ENCODE measurements at regions not wholly inside any gene's neighbourhood (a gene's known extent, or its start where the extent isn't known, plus 50 kb on each side); places are given as distances from the start of the nearest gene placed in this dataset.

- H3K4me1 ChIP-seq (ENCODE audit: control insufficient read depth, insufficient read depth, low read length): peaks cover 3% of the 10 kb centered on the region; the same call in 1 of the 2 replicates
- no peak overlapping the region for H3K27ac ChIP-seq (ENCODE audit: low read depth, low read length)
- H3K36me3 ChIP-seq (ENCODE audit: control insufficient read depth, insufficient read depth, low read length): no peaks in the 10 kb centered on the region
- no peak overlapping the region for H3K4me3 ChIP-seq (ENCODE audit: low read depth, low read length)
- no peaks in the 10 kb centered on the region for H3K27me3 ChIP-seq (ENCODE audit: control insufficient read depth, insufficient read depth, low read length)
- H3K9me3 ChIP-seq (ENCODE audit: control insufficient read depth, insufficient read depth, low read length): peaks cover 8% of the 10 kb centered on the region; the same call in 1 of the 2 replicates
- H3K9ac ChIP-seq (ENCODE audit: low read depth, low read length): no peak overlapping the region
Measured at GRCh38 chr5:52648726-52649125, 139.0 kb upstream of the ITGA1 start.

- no peaks in the 10 kb centered on the region for H3K9me3 ChIP-seq (ENCODE audit: control insufficient read depth, insufficient read depth, low read length)
- H3K27ac ChIP-seq (ENCODE audit: low read depth, low read length): no peak overlapping the region
- no peak overlapping the region for H3K9ac ChIP-seq (ENCODE audit: low read depth, low read length)
- no peaks in the 10 kb centered on the region for H3K27me3 ChIP-seq (ENCODE audit: control insufficient read depth, insufficient read depth, low read length)
- no peak overlapping the region for H3K4me3 ChIP-seq (ENCODE audit: low read depth, low read length)
- H3K4me1 ChIP-seq (ENCODE audit: control insufficient read depth, insufficient read depth, low read length): peaks cover 2% of the 10 kb centered on the region; the same call in 1 of the 2 replicates
- no peaks in the 10 kb centered on the region for H3K36me3 ChIP-seq (ENCODE audit: control insufficient read depth, insufficient read depth, low read length)
Measured at GRCh38 chr5:52655163-52655562, 132.6 kb upstream of the ITGA1 start.

GRCh38 chr5:52656569-52657246, 131.0 kb upstream of the ITGA1 start:
- Histone ChIP-seq H3K9ac (ENCODE audit: low read depth, low read length) (no peak overlapping the region), H3K36me3 (ENCODE audit: control insufficient read depth, insufficient read depth, low read length) (no peaks in the 10 kb centered on the region), H3K27ac (ENCODE audit: low read depth, low read length) (no peak overlapping the region), H3K4me1 (ENCODE audit: control insufficient read depth, insufficient read depth, low read length) (peaks cover 2% of the 10 kb centered on the region; the same call in 1 of the 2 replicates), H3K9me3 (ENCODE audit: control insufficient read depth, insufficient read depth, low read length) (no peaks in the 10 kb centered on the region), H3K27me3 (ENCODE audit: control insufficient read depth, insufficient read depth, low read length) (no peaks in the 10 kb centered on the region), H3K4me3 (ENCODE audit: low read depth, low read length) (no peak overlapping the region; the same call in 1 of the 2 replicates)

GRCh38 chr5:52657247-52657645, 130.5 kb upstream of the ITGA1 start:
- Histone ChIP-seq H3K27ac (ENCODE audit: low read depth, low read length) (no peak overlapping the region), H3K4me1 (ENCODE audit: control insufficient read depth, insufficient read depth, low read length) (peaks cover 2% of the 10 kb centered on the region; the same call in 1 of the 2 replicates), H3K27me3 (ENCODE audit: control insufficient read depth, insufficient read depth, low read length) (no peaks in the 10 kb centered on the region), H3K9ac (ENCODE audit: low read depth, low read length) (no peak overlapping the region), H3K36me3 (ENCODE audit: control insufficient read depth, insufficient read depth, low read length) (no peaks in the 10 kb centered on the region), H3K4me3 (ENCODE audit: low read depth, low read length) (no peak overlapping the region; the same call in 1 of the 2 replicates), H3K9me3 (ENCODE audit: control insufficient read depth, insufficient read depth, low read length) (no peaks in the 10 kb centered on the region)

GRCh38 chr5:52658246-52658645, 129.5 kb upstream of the ITGA1 start:
- no peaks in the 10 kb centered on the region for H3K27me3 ChIP-seq (ENCODE audit: control insufficient read depth, insufficient read depth, low read length)
- H3K9me3 ChIP-seq (ENCODE audit: control insufficient read depth, insufficient read depth, low read length): no peaks in the 10 kb centered on the region
- no peak overlapping the region for H3K4me3 ChIP-seq (ENCODE audit: low read depth, low read length)
- peaks cover 2% of the 10 kb centered on the region; the same call in 1 of the 2 replicates for H3K4me1 ChIP-seq (ENCODE audit: control insufficient read depth, insufficient read depth, low read length)
- H3K27ac ChIP-seq (ENCODE audit: low read depth, low read length): no peak overlapping the region
- H3K9ac ChIP-seq (ENCODE audit: low read depth, low read length): no peak overlapping the region
- H3K36me3 ChIP-seq (ENCODE audit: control insufficient read depth, insufficient read depth, low read length): no peaks in the 10 kb centered on the region

- Histone ChIP-seq H3K27me3 (ENCODE audit: control insufficient read depth, insufficient read depth, low read length) (no peaks in the 10 kb centered on the region), H3K4me3 (ENCODE audit: low read depth, low read length) (no peak overlapping the region), H3K4me1 (ENCODE audit: control insufficient read depth, insufficient read depth, low read length) (peaks cover 2% of the 10 kb centered on the region; the same call in 1 of the 2 replicates), H3K9ac (ENCODE audit: low read depth, low read length) (no peak overlapping the region), H3K27ac (ENCODE audit: low read depth, low read length) (no peak overlapping the region), H3K9me3 (ENCODE audit: control insufficient read depth, insufficient read depth, low read length) (no peaks in the 10 kb centered on the region), H3K36me3 (ENCODE audit: control insufficient read depth, insufficient read depth, low read length) (no peaks in the 10 kb centered on the region)
Measured at GRCh38 chr5:52660621-52661020, 127.1 kb upstream of the ITGA1 start.

GRCh38 chr5:52661903-52662595, 125.7 kb upstream of the ITGA1 start:
- H3K27ac ChIP-seq (ENCODE audit: low read depth, low read length): no peak overlapping the region
- peaks cover under 1% of the 10 kb centered on the region; the same call in 1 of the 2 replicates for H3K4me1 ChIP-seq (ENCODE audit: control insufficient read depth, insufficient read depth, low read length)
- no peak overlapping the region for H3K9ac ChIP-seq (ENCODE audit: low read depth, low read length)
- H3K4me3 ChIP-seq (ENCODE audit: low read depth, low read length): no peak overlapping the region
- H3K9me3 ChIP-seq (ENCODE audit: control insufficient read depth, insufficient read depth, low read length): no peaks in the 10 kb centered on the region
- no peaks in the 10 kb centered on the region for H3K27me3 ChIP-seq (ENCODE audit: control insufficient read depth, insufficient read depth, low read length)
- H3K36me3 ChIP-seq (ENCODE audit: control insufficient read depth, insufficient read depth, low read length): no peaks in the 10 kb centered on the region

- no peak overlapping the region for H3K9ac ChIP-seq (ENCODE audit: low read depth, low read length)
- no peaks in the 10 kb centered on the region for H3K27me3 ChIP-seq (ENCODE audit: control insufficient read depth, insufficient read depth, low read length)
- H3K27ac ChIP-seq (ENCODE audit: low read depth, low read length): no peak overlapping the region
- no peaks in the 10 kb centered on the region for H3K4me1 ChIP-seq (ENCODE audit: control insufficient read depth, insufficient read depth, low read length)
- no peak overlapping the region for H3K4me3 ChIP-seq (ENCODE audit: low read depth, low read length)
- H3K9me3 ChIP-seq (ENCODE audit: control insufficient read depth, insufficient read depth, low read length): no peaks in the 10 kb centered on the region
- H3K36me3 ChIP-seq (ENCODE audit: control insufficient read depth, insufficient read depth, low read length): no peaks in the 10 kb centered on the region
Measured at GRCh38 chr5:52665559-52665958, 122.2 kb upstream of the ITGA1 start.

- H3K4me1 ChIP-seq (ENCODE audit: control insufficient read depth, insufficient read depth, low read length): no peaks in the 10 kb centered on the region
- no peaks in the 10 kb centered on the region for H3K36me3 ChIP-seq (ENCODE audit: control insufficient read depth, insufficient read depth, low read length)
- no peak overlapping the region for H3K9ac ChIP-seq (ENCODE audit: low read depth, low read length)
- H3K9me3 ChIP-seq (ENCODE audit: control insufficient read depth, insufficient read depth, low read length): no peaks in the 10 kb centered on the region
- H3K4me3 ChIP-seq (ENCODE audit: low read depth, low read length): no peak overlapping the region
- no peaks in the 10 kb centered on the region for H3K27me3 ChIP-seq (ENCODE audit: control insufficient read depth, insufficient read depth, low read length)
- no peak overlapping the region for H3K27ac ChIP-seq (ENCODE audit: low read depth, low read length)
Measured at GRCh38 chr5:52668139-52668538, 119.6 kb upstream of the ITGA1 start.

GRCh38 chr5:52668544-52669185, 119.1 kb upstream of the ITGA1 start:
- Histone ChIP-seq H3K36me3 (ENCODE audit: control insufficient read depth, insufficient read depth, low read length) (no peaks in the 10 kb centered on the region), H3K9me3 (ENCODE audit: control insufficient read depth, insufficient read depth, low read length) (no peaks in the 10 kb centered on the region), H3K9ac (ENCODE audit: low read depth, low read length) (no peak overlapping the region), H3K4me1 (ENCODE audit: control insufficient read depth, insufficient read depth, low read length) (no peaks in the 10 kb centered on the region), H3K27me3 (ENCODE audit: control insufficient read depth, insufficient read depth, low read length) (no peaks in the 10 kb centered on the region), H3K4me3 (ENCODE audit: low read depth, low read length) (no peak overlapping the region), H3K27ac (ENCODE audit: low read depth, low read length) (no peak overlapping the region)

GRCh38 chr5:52672459-52672858, 115.3 kb upstream of the ITGA1 start:
- Histone ChIP-seq H3K27ac (ENCODE audit: low read depth, low read length) (no peak overlapping the region), H3K4me3 (ENCODE audit: low read depth, low read length) (no peak overlapping the region), H3K9me3 (ENCODE audit: control insufficient read depth, insufficient read depth, low read length) (no peaks in the 10 kb centered on the region), H3K9ac (ENCODE audit: low read depth, low read length) (no peak overlapping the region), H3K4me1 (ENCODE audit: control insufficient read depth, insufficient read depth, low read length) (no peaks in the 10 kb centered on the region), H3K27me3 (ENCODE audit: control insufficient read depth, insufficient read depth, low read length) (no peaks in the 10 kb centered on the region), H3K36me3 (ENCODE audit: control insufficient read depth, insufficient read depth, low read length) (no peaks in the 10 kb centered on the region)

Data from HUES48 (cell line).